ENCODE measurements at regions not wholly inside any gene's neighbourhood (a gene's known extent, or its start where the extent isn't known, plus 50 kb on each side); places are given as distances from the start of the nearest gene placed in this dataset.
"Not testable (repeated sequence)": the region's sequence is repeated elsewhere in the genome, so short reads cannot be mapped to it uniquely, and the experiment has no call there.

DNA sequence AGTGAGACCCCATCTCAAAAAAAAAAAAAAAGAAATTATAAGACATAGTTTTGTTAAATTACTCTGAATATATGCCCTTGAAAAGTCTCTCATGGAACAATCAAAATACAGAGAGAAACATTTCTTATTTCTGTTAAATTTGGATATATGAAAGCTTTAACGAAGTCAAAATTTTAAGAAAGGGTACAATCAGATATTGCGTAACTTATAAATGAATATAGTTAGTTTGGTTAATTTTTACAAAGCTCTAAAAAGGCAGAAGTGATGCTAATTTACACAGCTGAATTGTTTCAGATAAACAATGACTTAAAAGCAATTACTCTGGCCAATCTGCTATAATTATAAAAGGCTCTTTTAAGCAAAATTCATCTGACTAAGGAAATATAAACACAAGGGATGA is 611.6 kb upstream of the CCDC179 start:
- no peak for DNase-seq (ENCODE audit: low read depth in 2 of 2)
- TF ChIP-seq, protein P1, sequence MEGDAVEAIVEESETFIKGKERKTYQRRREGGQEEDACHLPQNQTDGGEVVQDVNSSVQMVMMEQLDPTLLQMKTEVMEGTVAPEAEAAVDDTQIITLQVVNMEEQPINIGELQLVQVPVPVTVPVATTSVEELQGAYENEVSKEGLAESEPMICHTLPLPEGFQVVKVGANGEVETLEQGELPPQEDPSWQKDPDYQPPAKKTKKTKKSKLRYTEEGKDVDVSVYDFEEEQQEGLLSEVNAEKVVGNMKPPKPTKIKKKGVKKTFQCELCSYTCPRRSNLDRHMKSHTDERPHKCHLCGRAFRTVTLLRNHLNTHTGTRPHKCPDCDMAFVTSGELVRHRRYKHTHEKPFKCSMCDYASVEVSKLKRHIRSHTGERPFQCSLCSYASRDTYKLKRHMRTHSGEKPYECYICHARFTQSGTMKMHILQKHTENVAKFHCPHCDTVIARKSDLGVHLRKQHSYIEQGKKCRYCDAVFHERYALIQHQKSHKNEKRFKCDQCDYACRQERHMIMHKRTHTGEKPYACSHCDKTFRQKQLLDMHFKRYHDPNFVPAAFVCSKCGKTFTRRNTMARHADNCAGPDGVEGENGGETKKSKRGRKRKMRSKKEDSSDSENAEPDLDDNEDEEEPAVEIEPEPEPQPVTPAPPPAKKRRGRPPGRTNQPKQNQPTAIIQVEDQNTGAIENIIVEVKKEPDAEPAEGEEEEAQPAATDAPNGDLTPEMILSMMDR (IDR thresholded peaks at IDR 0.05; ENCODE audit: low read depth, low read length): no peak
- no peak overlapping the region for H3K4me3 ChIP-seq (replicated peaks in 1 of 2; ENCODE audit: low read depth in 2 of 2, low read length in 2 of 2)

DNA sequence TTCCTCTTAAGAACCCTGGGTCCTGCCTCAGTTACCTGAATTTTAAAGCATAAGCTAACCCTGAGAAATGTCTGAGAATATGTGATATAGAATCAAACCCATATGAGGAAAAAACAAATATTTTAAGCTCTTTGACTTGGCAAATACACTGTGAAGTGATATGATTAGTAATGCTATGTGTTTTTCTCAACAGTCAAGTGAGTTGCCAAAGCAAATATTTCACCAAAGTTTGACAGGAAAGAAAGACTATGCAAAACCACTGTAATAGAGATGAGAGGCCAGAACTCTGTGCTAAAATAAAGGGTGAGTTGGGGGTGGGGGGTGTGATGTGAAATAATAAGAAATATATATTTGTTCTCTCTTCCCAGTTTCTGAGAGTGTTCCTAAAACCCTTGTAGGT is 613.5 kb upstream of the CCDC179 start:
- TF ChIP-seq, protein P1 (IDR thresholded peaks at IDR 0.05; ENCODE audit: low read depth, low read length): no peak
- DNase-seq (ENCODE audit: low read depth in 2 of 2): no peak
- H3K4me3 ChIP-seq (replicated peaks in 1 of 2; ENCODE audit: low read depth in 2 of 2, low read length in 2 of 2): no peak overlapping the region

DNA sequence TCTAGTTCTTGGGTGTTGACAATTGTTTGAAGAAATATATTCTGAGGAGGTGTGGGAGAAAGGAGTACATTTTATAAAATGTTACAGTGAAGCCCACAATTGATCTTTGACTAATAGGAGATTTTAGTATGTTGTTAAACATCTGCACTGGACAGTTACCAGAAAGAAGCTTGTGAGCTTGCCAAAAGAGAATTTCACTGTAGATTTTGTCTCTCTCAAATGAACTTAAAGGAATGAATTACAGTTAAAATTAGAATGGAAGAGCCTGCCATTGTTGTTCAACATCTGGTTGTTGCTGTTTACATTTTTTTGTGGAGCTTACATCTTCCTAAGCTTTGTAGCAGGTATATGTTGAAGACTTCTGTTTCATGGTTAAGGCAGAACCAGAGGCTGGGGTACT is 620.5 kb upstream of the CCDC179 start:
- no peak for DNase-seq (ENCODE audit: low read depth in 2 of 2)
- H3K4me3 ChIP-seq (replicated peaks in 1 of 2; ENCODE audit: low read depth in 2 of 2, low read length in 2 of 2): no peak overlapping the region
- TF ChIP-seq, protein P1 (IDR thresholded peaks at IDR 0.05; ENCODE audit: low read depth, low read length): no peak

DNA sequence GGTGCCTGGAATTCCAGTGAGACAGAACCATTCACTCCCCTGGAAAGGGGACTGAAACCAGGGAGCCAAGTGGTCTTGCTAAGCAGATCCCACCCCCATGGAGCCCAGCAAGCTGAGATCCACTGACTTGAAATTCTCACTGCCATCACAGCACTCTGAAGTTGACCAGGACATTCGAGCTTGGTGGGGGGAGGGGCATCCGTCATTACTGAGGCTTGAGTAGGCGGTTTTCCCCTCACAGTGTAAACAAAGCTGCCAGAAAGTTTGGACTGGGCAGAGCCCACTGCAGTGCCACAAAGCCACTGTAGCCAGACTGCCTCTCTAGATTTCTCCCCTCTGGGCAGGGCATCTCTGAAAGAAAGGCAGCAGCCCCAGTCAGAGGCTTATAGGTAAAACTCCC is 623.9 kb upstream of the CCDC179 start:
- not testable (repeated sequence) for DNase-seq (ENCODE audit: low read depth in 2 of 2); H3K4me3 ChIP-seq (replicated peaks in 1 of 2; ENCODE audit: low read depth in 2 of 2, low read length in 2 of 2)

DNA sequence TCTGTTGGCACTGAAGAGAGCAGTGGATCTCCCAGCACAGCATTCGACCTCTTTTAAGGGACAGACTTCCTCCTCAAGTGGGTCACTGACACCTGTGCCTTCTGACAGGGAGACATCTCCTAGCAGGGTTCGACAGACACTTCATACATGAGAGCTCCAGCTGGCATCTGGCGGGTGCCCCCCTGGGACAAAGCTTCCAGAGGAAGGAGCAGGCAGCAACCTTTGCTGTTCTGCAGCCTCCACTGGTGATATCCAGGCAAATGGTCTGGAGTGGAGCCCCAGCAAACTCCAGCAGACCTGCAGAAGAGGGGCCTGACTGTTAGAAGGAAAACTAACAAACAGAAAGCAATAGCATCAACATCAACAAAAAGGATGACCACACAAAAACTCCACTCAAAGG is 624.3 kb upstream of the CCDC179 start:
- not testable (repeated sequence) for DNase-seq (ENCODE audit: low read depth in 2 of 2); H3K4me3 ChIP-seq (replicated peaks in 1 of 2; ENCODE audit: low read depth in 2 of 2, low read length in 2 of 2)

DNA sequence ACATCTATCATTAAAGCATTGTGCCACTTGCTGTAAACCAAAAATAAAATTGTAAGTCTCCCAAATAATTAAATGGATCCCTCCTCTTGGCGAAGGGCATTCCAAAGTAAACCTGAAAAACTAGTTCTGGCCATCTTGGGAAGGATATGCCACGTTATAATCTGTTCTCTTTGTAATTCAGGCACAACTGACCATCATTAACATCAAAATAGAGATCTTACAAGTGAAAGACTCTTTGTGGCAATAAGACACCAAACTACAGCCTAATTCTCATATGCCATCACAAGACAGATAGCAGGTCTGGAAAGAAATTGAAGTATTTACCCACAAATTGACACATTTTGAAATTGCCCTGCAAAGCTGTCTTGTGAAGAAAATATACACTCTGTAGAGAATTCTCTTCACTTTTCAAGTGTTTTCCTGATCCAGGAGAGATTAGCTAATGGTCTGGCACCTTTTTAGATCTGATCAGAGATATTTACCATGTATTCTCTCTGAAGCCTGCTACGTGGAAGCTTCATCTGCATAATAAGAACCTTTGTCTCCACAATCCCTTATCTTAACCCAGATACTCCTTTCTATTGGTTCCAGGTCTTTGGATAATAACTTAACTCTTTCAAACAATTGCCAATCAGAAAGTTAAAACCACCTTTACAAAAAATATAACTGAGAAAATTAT is 630.4 kb upstream of the CCDC179 start:
- TF ChIP-seq, protein P1 (IDR thresholded peaks at IDR 0.05; ENCODE audit: low read depth, low read length): no peak
- no peak for DNase-seq (ENCODE audit: low read depth in 2 of 2)
- H3K4me3 ChIP-seq (replicated peaks in 1 of 2; ENCODE audit: low read depth in 2 of 2, low read length in 2 of 2): no peak overlapping the region

DNA sequence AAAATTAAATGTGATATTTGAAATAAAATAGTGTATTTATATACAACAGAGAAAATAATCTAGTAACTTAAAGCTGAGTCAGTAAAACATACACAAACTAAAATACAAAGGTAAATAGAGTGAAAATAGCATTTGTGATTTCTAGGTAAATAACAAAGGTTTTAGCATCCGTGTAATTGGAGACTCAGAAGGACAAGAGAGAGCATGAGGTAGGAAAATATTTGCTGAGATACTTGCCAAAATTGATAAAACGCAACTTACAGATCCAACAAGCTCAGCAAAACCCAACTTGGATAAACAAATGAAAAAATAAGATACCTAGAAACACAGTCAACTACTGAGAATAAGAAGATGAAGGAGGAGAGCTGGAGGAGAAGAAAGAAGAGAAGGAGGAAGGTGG is 634.7 kb upstream of the CCDC179 start:
- TF ChIP-seq, protein P1 (IDR thresholded peaks at IDR 0.05; ENCODE audit: low read depth, low read length): no peak
- no peak overlapping the region for H3K4me3 ChIP-seq (replicated peaks in 1 of 2; ENCODE audit: low read depth in 2 of 2, low read length in 2 of 2)
- no peak for DNase-seq (ENCODE audit: low read depth in 2 of 2)

DNA sequence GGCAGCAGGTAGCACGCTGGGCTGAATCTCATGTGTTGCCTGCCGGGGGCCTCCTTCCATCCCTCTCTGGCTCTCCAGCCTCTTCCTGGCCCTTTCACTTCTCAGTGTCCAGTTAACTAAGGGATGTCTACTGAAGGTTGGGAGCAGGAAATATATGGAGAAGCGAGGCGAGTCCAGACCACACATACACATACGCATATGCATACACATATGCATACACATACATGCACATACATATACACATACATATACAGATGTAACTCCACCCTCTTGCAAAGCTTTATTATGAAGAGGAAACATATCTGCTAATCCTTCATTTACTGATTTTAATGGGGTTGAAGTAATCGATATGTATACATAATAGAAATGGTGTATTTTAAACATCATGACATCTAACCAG is 636.1 kb upstream of the CCDC179 start:
- no peak for DNase-seq (ENCODE audit: low read depth in 2 of 2)
- H3K4me3 ChIP-seq (replicated peaks in 1 of 2; ENCODE audit: low read depth in 2 of 2, low read length in 2 of 2): no peak overlapping the region
- TF ChIP-seq, protein P1 (IDR thresholded peaks at IDR 0.05; ENCODE audit: low read depth, low read length): no peak

Measured in cardiac fibroblast (primary cell).